HEK293 (cell line): ENCODE measurements at regions not wholly inside any gene's neighbourhood (a gene's known extent, or its start where the extent isn't known, plus 50 kb on each side); places are given as distances from the start of the nearest gene placed in this dataset.

Source experiments
- CTCF ChIA-PET: fragments of 350-600 bp; formaldehyde crosslinking; extraction: SDS; loops from one replicate; lab custom pipeline; 2021; ENCODE audit warnings: antibody characterized with exemption; lab: Yijun Ruan, JAX
- POLR2A ChIA-PET: fragments of 300-600 bp; formaldehyde crosslinking; extraction: SDS; loops from one replicate; lab custom pipeline; 2020; ENCODE audit warnings: antibody characterized with exemption, inconsistent platforms; lab: Yijun Ruan, JAX
- H3K27ac ChIP-seq: fragments of 200-500 bp; sonication (Bioruptor generic); 2 replicates; pipeline ENCODE4 v1.5.1; 2014; ENCODE audit warnings: low read depth, low read length, control low read depth, inconsistent platforms; ENCODE audit errors: extremely low read depth
- H3K36me3 ChIP-seq, 2 experiments: fragments of 200-500 bp in 1 of 2; sonication (Bioruptor generic) in 1 of 2; 1 replicate in 1 of 2; 2 replicates in 1 of 2; pipeline ENCODE4 v1.5.1; 2014 to 2017; ENCODE audit warnings: inconsistent platforms in 2 of 2, low read length in 2 of 2; ENCODE audit not compliant: control insufficient read depth in 2 of 2, insufficient read depth in 1 of 2
- H3K4me1 ChIP-seq: fragments of 200-500 bp; sonication (Bioruptor generic); 2 replicates; pipeline ENCODE4 v1.5.1; 2014; ENCODE audit warnings: mild to moderate bottlenecking, low read length, inconsistent platforms; ENCODE audit not compliant: control insufficient read depth, insufficient read depth
- H3K4me3 ChIP-seq: 2 replicates; pipeline ENCODE4 v1.5.1; 2011; ENCODE audit warnings: low read depth, mild to moderate bottlenecking, control low read depth, low read length, moderate library complexity
- H3K9me3 ChIP-seq: fragments of 200-500 bp; sonication (Bioruptor generic); 2 replicates; pipeline ENCODE4 v1.5.1; 2014; ENCODE audit warnings: low read depth, low read length, inconsistent platforms; ENCODE audit not compliant: control insufficient read depth, insufficient read depth
- HOXC10 ChIP-seq: sonication (generic); formaldehyde crosslinking; IDR thresholded peaks from 2 replicates; pipeline ENCODE4 v1.8.1; 2023; ENCODE audit warnings: mild to moderate bottlenecking, missing genetic modification reagents
- HOXD13 ChIP-seq: sonication (generic); formaldehyde crosslinking; IDR thresholded peaks from 2 replicates; pipeline ENCODE4 v1.8.0; 2022; ENCODE audit warnings: missing genetic modification reagents, borderline replicate concordance
- PRDM10 ChIP-seq: fragments of 450-650 bp; formaldehyde crosslinking; IDR thresholded peaks from 2 replicates; pipeline ENCODE4 v1.5.1; 2016; ENCODE audit warnings: missing biosample characterization, missing genetic modification characterization
- ZBTB17 ChIP-seq: fragments of 450-650 bp; formaldehyde crosslinking; IDR thresholded peaks from 2 replicates; pipeline ENCODE4 v1.5.1; 2016; ENCODE audit warnings: missing biosample characterization, missing genetic modification characterization
- ZBTB48 ChIP-seq: fragments of 450-650 bp; formaldehyde crosslinking; IDR thresholded peaks from 2 replicates; pipeline ENCODE4 v1.5.1; 2016; ENCODE audit warnings: missing biosample characterization, missing genetic modification characterization
- ZNF184 ChIP-seq: fragments of 450-650 bp; IDR thresholded peaks from 2 replicates; pipeline ENCODE4 v1.5.1; 2018; ENCODE audit warnings: missing biosample characterization, mild to moderate bottlenecking, missing genetic modification characterization
- ZNF391 ChIP-seq: fragments of 450-650 bp; formaldehyde crosslinking; IDR thresholded peaks from 2 replicates; pipeline ENCODE4 v1.5.1; 2016; ENCODE audit warnings: low read depth, missing biosample characterization, missing genetic modification characterization, borderline replicate concordance
- ZNF404 ChIP-seq: fragments of 450-650 bp; formaldehyde crosslinking; IDR thresholded peaks from 2 replicates; pipeline ENCODE4 v1.5.1; 2017; ENCODE audit warnings: missing biosample characterization, missing genetic modification characterization
- ZNF426 ChIP-seq: fragments of 450-650 bp; formaldehyde crosslinking; IDR thresholded peaks from 2 replicates; pipeline ENCODE4 v1.5.1; 2017; ENCODE audit warnings: missing biosample characterization, missing genetic modification characterization, mild to moderate bottlenecking, inconsistent platforms, moderate library complexity
- ZNF560 ChIP-seq: fragments of 450-650 bp; formaldehyde crosslinking; IDR thresholded peaks from 2 replicates; pipeline ENCODE4 v1.5.1; 2017; ENCODE audit warnings: missing biosample characterization, missing genetic modification characterization, borderline replicate concordance
- ZNF596 ChIP-seq: fragments of 450-650 bp; IDR thresholded peaks from 2 replicates; pipeline ENCODE4 v1.5.0; 2018; ENCODE audit warnings: missing biosample characterization, mild to moderate bottlenecking, missing genetic modification characterization, moderate library complexity
- ZNF624 ChIP-seq: fragments of 450-650 bp; formaldehyde crosslinking; IDR thresholded peaks from 2 replicates; pipeline ENCODE4 v1.5.1; 2017; ENCODE audit warnings: missing biosample characterization, missing genetic modification characterization
- ZNF792 ChIP-seq: fragments of 450-650 bp; formaldehyde crosslinking; IDR thresholded peaks from 2 replicates; pipeline ENCODE4 v1.5.1; 2016; ENCODE audit warnings: missing biosample characterization, missing genetic modification characterization
- ZNF830 ChIP-seq: fragments of 450-650 bp; IDR thresholded peaks from 2 replicates; pipeline ENCODE4 v1.5.0; 2018; ENCODE audit warnings: missing biosample characterization, missing genetic modification characterization, low read depth, mild to moderate bottlenecking, moderate library complexity
- TF ChIP-seq, protein P1 (sequence below): fragments of 450-650 bp; formaldehyde crosslinking; IDR thresholded peaks from 2 replicates; pipeline ENCODE4 v1.5.1; 2016; ENCODE audit warnings: missing biosample characterization, missing genetic modification characterization
- TF ChIP-seq, protein P2 (sequence below): fragments of 450-650 bp; formaldehyde crosslinking; IDR thresholded peaks from 2 replicates; pipeline ENCODE4 v1.5.1; 2016; ENCODE audit warnings: missing biosample characterization, missing genetic modification characterization

DNA sequence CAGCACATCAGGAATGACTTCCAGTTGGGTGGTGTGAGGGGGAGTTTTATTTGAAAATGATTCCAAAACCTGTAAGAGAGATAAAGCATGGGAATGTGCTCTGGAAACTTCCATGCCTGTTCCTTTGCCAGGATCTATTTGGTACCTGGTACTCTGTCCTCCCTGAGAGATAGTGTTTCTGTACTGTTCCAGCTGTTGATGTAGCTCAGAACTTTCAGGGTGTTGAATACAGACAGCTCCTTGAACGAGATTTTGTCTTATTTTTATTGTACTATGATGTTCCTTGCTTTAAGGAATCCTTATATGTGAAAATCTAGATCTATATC is 148.7 kb upstream of the RIPOR2 start:
- H3K4me1 ChIP-seq, result no peaks in the 10 kb centered on the region
- H3K27ac ChIP-seq, result no peak overlapping the region
- POLR2A ChIA-PET, result no interaction called here
- CTCF ChIA-PET, result interaction anchor here (0.6 to 1.2 kb wide), 3 partner anchors 13 to 471 kb away, joined by 3 to 5 read pairs (median 3); no protein-coding TSS in a partner anchor
- TF ChIP-seq HOXC10 (CRISPR knock-in tag) (no peak), ZNF624 (tag by site-specific recombination) (no peak), ZNF391 (no peak), ZBTB17 (tag by site-specific recombination) (no peak), ZNF830 (no peak), ZNF426 (no peak)
- TF ChIP-seq, protein P1, sequence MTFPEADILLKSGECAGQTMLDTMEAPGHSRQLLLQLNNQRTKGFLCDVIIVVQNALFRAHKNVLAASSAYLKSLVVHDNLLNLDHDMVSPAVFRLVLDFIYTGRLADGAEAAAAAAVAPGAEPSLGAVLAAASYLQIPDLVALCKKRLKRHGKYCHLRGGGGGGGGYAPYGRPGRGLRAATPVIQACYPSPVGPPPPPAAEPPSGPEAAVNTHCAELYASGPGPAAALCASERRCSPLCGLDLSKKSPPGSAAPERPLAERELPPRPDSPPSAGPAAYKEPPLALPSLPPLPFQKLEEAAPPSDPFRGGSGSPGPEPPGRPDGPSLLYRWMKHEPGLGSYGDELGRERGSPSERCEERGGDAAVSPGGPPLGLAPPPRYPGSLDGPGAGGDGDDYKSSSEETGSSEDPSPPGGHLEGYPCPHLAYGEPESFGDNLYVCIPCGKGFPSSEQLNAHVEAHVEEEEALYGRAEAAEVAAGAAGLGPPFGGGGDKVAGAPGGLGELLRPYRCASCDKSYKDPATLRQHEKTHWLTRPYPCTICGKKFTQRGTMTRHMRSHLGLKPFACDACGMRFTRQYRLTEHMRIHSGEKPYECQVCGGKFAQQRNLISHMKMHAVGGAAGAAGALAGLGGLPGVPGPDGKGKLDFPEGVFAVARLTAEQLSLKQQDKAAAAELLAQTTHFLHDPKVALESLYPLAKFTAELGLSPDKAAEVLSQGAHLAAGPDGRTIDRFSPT (tag by site-specific recombination), result no peak
- no peaks in the 10 kb centered on the region for H3K36me3 ChIP-seq
- H3K9me3 ChIP-seq, result no peaks in the 10 kb centered on the region
- no peak overlapping the region for H3K4me3 ChIP-seq

GRCh38 chr6:25085756-25086155 is 150.0 kb upstream of the RIPOR2 start:
- Histone ChIP-seq H3K36me3 (no peaks in the 10 kb centered on the region), H3K4me3 (no peak overlapping the region), H3K9me3 (no peaks in the 10 kb centered on the region), H3K4me1 (no peaks in the 10 kb centered on the region), H3K27ac (no peak overlapping the region)
- POLR2A ChIA-PET, result no interaction called here
- TF ChIP-seq, protein P2, sequence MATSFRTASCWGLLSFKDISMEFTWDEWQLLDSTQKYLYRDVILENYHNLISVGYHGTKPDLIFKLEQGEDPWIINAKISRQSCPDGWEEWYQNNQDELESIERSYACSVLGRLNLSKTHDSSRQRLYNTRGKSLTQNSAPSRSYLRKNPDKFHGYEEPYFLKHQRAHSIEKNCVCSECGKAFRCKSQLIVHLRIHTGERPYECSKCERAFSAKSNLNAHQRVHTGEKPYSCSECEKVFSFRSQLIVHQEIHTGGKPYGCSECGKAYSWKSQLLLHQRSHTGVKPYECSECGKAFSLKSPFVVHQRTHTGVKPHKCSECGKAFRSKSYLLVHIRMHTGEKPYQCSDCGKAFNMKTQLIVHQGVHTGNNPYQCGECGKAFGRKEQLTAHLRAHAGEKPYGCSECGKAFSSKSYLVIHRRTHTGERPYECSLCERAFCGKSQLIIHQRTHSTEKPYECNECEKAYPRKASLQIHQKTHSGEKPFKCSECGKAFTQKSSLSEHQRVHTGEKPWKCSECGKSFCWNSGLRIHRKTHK, result no peak
- TF ChIP-seq ZBTB48 (tag by site-specific recombination) (no peak), ZNF792 (tag by site-specific recombination) (no peak), PRDM10 (tag by site-specific recombination) (no peak), HOXD13 (CRISPR knock-in tag) (no peak), ZNF596 (tag by site-specific recombination) (no peak), ZNF560 (tag by site-specific recombination) (no peak), ZNF404 (tag by site-specific recombination) (no peak), ZNF184 (tag by site-specific recombination) (no peak)
- CTCF ChIA-PET, result interaction anchor here (0.7 to 1.1 kb wide), 4 partner anchors 9 to 804 kb away, joined by 3 to 7 read pairs (median 3); no protein-coding TSS in a partner anchor
